RPMI7951 (cell line): ENCODE measurements at regions not wholly inside any gene's neighbourhood (a gene's known extent, or its start where the extent isn't known, plus 50 kb on each side); places are given as distances from the start of the nearest gene placed in this dataset.
"Not testable (repeated sequence)": the region's sequence is repeated elsewhere in the genome, so short reads cannot be mapped to it uniquely, and the experiment has no call there.

ENCODE experiments used
- DNase-seq: peaks from one replicate; pipeline ENCODE4 v3.0.0-alpha.2; 2012; ENCODE audit warnings: low read depth

DNA sequence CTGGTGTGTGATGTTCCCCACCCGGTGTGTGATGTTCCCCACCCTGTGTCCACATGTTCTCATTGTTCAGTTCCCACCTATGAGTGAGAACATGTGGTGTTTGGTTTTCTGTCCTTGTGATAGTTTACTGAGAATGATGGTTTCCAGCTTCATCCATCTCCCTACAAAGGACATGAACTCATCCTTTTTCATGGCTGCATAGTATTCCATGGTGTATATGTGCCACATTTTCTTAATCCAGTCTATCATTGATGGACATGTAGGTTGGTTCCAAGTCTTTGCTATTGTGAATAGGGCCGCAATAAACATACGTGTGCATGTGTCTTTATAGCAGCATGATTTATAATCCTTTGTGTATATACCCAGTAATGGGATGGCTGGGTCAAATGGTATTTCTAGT lies 201.5 kb upstream of the IRAK1BP1 start:
- DNase-seq: not testable (repeated sequence)

DNA sequence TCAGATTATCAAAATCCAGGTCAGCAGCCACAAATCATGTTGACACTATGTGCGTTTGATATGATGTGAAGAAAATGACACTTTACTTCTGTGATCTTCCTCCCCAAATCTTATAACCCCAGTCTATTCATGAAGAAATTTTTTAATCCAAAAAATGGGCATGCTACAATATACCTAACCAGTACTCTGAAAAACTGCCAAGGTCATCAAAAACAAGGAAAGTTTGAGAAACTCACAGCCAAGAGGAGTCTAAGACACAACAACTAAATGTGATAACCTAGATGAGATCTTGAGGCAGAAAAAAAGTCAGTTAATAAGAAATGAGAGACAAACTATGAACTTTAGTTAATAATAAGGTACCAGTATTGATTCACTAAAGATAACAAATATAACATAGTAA lies 200.6 kb upstream of the IRAK1BP1 start:
- DNase-seq: no peak

DNA sequence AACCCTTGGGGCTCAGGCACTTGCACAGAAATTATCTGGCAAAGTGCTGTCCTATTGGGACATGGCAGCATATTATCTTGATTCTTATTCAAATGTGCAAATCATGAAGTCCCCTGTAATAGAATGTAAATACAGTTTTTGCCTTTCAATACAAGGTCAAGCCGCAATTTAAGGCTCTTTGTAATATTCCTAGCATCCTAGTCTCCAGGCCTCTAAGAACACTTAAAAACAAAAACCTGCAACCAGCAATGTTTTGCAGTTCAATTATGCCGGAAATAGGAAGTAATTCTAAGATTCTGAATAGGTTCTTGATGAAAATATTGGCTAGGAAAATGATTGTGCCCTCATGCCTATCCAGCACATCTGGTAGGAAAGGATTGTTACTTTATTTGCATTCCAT lies 197.2 kb upstream of the IRAK1BP1 start:
- no peak for DNase-seq

DNA sequence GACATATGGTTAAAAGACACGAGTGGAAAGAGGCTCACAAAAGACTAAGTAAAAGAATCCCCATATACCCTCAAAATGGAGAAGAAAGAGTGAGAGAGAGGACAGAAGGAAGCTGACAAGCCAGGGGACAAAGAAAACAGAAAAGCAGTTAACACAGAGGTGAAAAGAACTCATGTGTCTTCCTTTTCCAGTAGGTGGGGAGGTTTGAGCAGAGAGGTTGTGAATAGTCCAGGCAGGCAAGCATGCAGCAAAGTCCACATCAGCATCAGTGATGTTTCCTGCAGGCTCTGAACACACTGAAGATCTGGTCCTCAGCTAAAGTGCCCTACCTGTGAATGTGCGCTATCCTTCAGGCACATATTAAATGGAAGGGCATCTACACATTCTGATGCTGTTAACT lies 196.5 kb upstream of the IRAK1BP1 start:
- DNase-seq: no peak

- DNase-seq: not testable (repeated sequence)
These were observed 191.0 kb upstream of the IRAK1BP1 start for GRCh38 chr6:78676069-78677007.

GRCh38 chr6:78688668-78689067 lies 178.7 kb upstream of the IRAK1BP1 start:
- DNase-seq: no peak

- DNase-seq: no peak
These were observed 173.5 kb upstream of the IRAK1BP1 start for GRCh38 chr6:78693835-78694234.

- DNase-seq: not testable (repeated sequence)
These were observed 172.7 kb upstream of the IRAK1BP1 start for GRCh38 chr6:78694628-78695027.

DNA sequence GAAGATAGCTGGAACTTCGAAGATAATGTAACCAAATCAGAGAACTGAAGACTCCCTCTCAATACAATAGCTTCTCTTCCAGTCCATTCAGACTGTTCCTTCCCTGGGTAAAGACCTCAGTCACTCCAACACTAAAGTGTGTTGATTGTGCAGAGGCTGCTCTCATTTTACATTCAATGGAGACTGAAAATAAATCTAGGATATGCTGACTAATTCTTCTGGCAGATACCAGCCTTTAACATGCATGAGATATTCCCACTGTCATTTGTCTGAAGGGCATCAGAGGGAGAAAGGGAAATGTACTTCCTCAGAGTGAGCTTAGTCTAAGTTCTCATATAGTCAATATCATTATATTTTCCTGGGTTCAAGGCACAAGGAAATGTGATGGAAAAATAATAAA lies 166.4 kb upstream of the IRAK1BP1 start:
- no peak for DNase-seq

DNA sequence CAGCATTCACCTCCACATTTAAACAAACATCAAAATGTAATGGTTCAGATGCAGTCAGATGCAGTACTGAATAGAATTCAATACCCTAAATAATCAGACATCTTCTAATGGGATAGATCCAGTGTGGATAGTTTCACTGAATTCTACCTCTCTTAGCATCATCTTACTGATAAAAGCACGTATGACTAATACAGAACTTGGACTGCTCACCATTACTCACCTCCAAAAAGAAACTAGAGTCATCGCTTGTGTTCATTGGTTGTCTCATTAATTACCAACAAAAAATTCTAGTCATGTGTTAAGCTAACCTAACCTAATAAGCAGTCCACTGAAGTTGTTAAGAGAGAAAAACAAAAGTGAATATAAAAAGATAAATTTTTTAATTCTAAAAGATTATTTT lies 165.9 kb upstream of the IRAK1BP1 start:
- DNase-seq: peak; percentile 47

- DNase-seq: no peak
These were observed 158.3 kb upstream of the IRAK1BP1 start for GRCh38 chr6:78709021-78709420.

DNA sequence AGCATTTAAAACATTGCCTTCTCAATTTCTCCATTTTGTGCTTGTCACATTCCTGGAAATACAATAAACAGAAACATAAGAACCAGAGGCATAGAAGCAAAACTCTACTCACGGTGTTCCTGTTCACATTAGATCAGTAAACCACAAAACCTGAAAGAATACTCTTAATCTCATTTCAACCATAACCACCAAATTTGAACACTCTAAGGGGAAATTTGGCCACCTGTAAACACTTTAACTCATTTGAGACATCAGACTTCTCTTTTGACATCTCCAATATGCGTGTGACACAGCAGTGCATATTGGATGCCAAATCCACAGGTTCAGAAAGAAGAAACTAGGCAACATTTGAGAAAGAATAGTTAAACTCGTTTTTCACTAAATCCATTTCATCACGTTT lies 153.8 kb upstream of the IRAK1BP1 start:
- DNase-seq: no peak

DNA sequence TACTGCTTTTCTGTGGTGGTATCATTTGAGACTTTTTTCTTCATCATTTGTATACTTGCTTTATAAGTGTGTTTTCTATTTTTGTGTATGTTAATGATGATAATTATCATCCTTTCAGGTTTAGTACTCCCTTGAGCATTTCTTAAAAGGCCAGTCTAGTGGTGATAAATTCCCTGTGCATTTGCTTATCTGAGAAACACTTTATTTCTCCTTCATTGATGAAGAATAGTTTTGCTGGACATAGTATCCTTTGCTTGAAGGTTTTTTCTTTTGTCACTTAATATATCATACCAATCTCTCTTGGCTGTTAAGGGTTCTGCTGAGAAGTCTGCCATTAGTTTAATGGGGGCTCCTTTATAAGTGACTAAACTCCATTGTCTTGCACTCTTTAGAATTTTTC lies 123.2 kb upstream of the IRAK1BP1 start:
- DNase-seq: no peak

GRCh38 chr6:78746457-78746856 lies 120.9 kb upstream of the IRAK1BP1 start:
- DNase-seq: peak; percentile 65

DNA sequence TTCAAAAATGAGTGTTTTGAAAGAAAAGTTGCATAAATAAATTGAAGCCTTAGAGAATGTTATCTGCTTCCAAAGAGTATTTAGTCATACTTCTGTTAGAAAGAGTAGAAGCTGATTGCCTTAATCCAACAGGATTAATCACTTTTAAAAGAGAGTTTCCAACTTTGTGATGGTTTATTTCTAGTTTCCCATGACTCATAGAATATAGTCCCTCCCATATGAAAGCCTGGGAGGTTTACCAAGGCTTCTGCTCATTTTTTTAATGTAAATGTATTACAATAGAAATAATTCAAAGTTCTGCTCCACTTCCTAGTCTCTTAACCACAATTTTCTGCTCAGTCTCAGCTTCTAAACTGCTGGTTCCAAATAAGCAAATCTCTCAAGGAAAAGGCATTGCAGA lies 118.0 kb upstream of the IRAK1BP1 start:
- DNase-seq: peak; percentile 10

DNA sequence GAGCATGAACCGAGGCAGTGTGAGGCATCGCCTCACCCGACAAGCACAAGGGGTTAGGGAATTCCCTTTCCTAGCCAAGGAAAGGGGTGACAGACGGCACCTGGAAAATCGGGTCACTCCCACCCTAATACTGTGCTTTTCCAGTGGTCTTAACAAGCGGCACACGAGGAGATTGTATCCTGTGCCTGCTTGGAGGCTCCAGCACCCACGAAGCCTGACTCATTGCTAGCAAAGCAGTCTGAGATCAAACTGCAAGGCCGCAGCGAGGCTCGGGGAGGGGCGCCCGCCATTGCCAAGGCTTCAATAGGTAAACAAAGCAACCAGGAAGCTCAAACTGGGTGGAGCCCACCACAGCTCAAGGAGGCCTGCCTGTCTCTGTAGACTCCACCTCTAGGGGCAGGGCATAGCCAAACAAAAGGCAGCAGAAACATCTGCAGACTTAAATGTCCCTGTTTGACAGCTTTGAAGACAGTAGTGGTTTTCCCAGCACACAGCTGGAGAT lies 109.0 kb upstream of the IRAK1BP1 start:
- peak; percentile 12 for DNase-seq

DNA sequence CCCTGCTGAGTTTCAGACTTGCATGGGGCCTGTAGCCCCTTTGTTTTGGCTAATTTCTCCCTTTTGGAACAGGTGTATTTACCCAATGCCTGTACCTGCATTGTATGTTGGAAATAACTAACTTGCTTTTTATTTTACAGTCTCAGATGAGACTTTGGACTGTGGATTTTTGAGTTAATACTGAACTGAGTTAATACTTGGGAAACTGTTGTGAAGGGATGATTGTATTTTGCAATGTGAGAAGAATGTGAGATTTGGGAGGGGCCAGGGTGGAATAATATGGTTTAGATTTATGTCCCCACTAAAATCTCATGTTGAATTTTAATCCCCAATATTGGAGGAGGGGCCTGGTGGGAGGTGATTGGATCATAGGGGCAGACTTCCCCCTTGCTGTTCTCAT lies 99.1 kb upstream of the IRAK1BP1 start:
- no peak for DNase-seq

DNA sequence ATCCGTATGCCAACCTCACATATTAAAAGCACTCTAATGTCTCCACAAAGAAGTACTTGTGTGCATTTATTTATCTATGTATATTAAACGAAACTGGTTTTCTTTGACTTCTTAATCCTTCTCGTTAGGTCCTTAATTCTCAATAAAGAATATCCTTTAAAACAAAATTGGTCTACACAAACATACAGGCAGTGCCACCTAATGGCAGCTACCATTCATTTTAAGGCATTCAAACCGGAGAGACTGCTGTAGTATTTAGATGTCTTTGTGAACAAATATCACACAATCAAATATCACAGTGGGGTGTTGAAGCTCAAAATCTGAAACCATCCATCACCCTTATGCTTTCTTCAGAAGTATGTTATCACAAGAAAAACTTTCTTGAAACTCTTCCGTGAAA lies 96.6 kb upstream of the IRAK1BP1 start:
- no peak for DNase-seq

GRCh38 chr6:78771586-78771985 lies 95.8 kb upstream of the IRAK1BP1 start:
- DNase-seq: no peak

- no peak for DNase-seq
These were observed 86.3 kb upstream of the IRAK1BP1 start for GRCh38 chr6:78781001-78781400.

DNA sequence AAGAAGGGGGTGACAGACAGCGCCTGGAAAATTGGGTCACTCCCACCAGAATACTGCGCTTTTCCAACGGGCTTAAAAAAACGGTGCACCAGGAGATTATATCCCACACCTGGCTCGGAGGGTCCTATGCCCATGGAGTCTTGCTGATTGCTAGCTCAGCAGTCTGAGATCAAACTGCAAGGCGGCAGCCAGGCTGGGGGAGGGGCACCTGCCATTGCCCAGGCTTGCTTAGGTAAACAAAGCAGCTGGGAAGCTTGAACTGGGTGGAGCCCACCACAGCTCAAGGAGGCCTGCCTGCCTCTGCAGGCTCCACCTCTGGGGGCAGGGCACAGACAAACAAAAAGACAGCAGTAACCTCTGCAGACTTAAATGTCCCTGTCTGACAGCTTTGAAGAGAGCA lies 84.0 kb upstream of the IRAK1BP1 start:
- DNase-seq: not testable (repeated sequence)

DNA sequence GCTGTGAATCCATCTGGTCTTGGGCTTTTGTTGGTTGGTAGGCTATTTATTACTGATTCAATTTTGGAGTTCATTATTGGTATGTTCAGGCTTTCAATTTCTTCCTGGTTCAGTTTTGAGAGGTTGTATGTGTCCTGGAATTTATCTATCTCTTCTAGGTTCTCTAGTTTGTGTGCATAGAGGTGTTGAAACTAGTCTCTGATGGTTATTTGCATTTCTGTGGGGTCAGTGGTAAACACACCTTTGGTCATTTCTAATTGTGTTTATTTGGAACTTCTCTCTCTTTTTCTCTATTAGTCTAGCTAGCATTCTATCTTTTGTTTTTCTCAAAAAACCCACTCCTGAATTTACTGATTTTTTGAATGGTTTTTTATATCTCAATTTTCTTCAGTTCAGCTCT lies 70.1 kb upstream of the IRAK1BP1 start:
- DNase-seq: no peak

GRCh38 chr6:78799682-78800081 lies 67.7 kb upstream of the IRAK1BP1 start:
- DNase-seq: no peak

GRCh38 chr6:78806792-78807191 lies 60.6 kb upstream of the IRAK1BP1 start:
- DNase-seq: not testable (repeated sequence)
